HepG2 (cell line): ENCODE measurements at regions not wholly inside any gene's neighbourhood (a gene's known extent, or its start where the extent isn't known, plus 50 kb on each side); places are given as distances from the start of the nearest gene placed in this dataset.

Experiments used
- ATAC-seq: fragments of 200-7000 bp; cut with Tn5 transposase; 3 replicates; pipeline ENCODE4 v1.9.1; 2020; ENCODE audit warnings: mild to moderate bottlenecking, moderate library complexity
- BruUV-seq: library from RNA; stranded (reverse); fragments of 400-500 nt; replicated peaks from 2 replicates; lab custom pipeline; 2021; lab: Mats Ljungman, UMichigan
- CTCF ChIA-PET: fragments of 300-600 bp; formaldehyde crosslinking; extraction: SDS; loops from one replicate; lab custom pipeline; 2021; ENCODE audit warnings: low total read pairs, inconsistent platforms, low intra/inter-chr PET ratio; lab: Yijun Ruan, JAX
- POLR2A ChIA-PET: fragments of 350-600 bp; sonication (Branson Sonifier 250); formaldehyde crosslinking; loops from one replicate; lab custom pipeline; 2020; ENCODE audit warnings: antibody characterized with exemption, inconsistent platforms; lab: Yijun Ruan, JAX
- DNase-seq: peaks from one replicate; pipeline ENCODE4 v3.0.0-alpha.2; 2015; ENCODE audit warnings: low spot score
- FAIRE-seq: peaks from 3 replicates; lab custom pipeline; 2011; peaks lifted over from hg19 to GRCh38; lab: Jason Lieb, UNC
- H2AFZ ChIP-seq: one replicate; pipeline ENCODE4 v1.6.1; 2011; ENCODE audit warnings: low read length, inconsistent platforms
- H3K27ac ChIP-seq: fragments of 300-600 bp; 3 replicates; pipeline ENCODE4 v1.8.0; 2011; ENCODE audit warnings: mixed run types, mild to moderate bottlenecking, mixed read lengths, low read length, inconsistent platforms; ENCODE audit not compliant: insufficient read depth; ENCODE audit errors: extremely low read length
- H3K27me3 ChIP-seq, 2 experiments: fragments of 200-600 bp in 1 of 2; 2 replicates in 1 of 2; 3 replicates in 1 of 2; pipeline versions ENCODE4 v1.6.0 to v1.8.0; 2011; ENCODE audit warnings: low read length in 2 of 2, mild to moderate bottlenecking in 2 of 2, moderate library complexity in 2 of 2, inconsistent platforms in 1 of 2; ENCODE audit not compliant: insufficient read depth in 2 of 2, control insufficient read depth in 1 of 2
- H3K36me3 ChIP-seq, 2 experiments: fragments of 200-600 bp in 1 of 2; replicated peaks in 1 of 2; 2 replicates in 1 of 2; 3 replicates in 1 of 2; pipeline versions ENCODE4 v1.5.1 to v1.8.0; 2011; ENCODE audit warnings: low read length in 2 of 2, inconsistent platforms in 1 of 2; ENCODE audit not compliant: insufficient read depth in 2 of 2, control insufficient read depth in 1 of 2
- H3K4me1 ChIP-seq: 2 replicates; pipeline ENCODE4 v1.5.1; 2012; ENCODE audit warnings: low read length, inconsistent platforms; ENCODE audit not compliant: insufficient read depth
- H3K4me2 ChIP-seq: 2 replicates; pipeline ENCODE4 v1.6.0; 2011; ENCODE audit warnings: low read depth, low read length, inconsistent platforms
- H3K4me3 ChIP-seq, 3 experiments: fragments of 200-600 bp in 1 of 3; sonication (generic), shearing (Covaris generic) in 1 of 3; replicated peaks in 1 of 3; 2 replicates each; pipeline ENCODE4 v1.5.1; 2011 to 2016; ENCODE audit warnings: low read length in 3 of 3, inconsistent platforms in 2 of 3, low read depth in 2 of 3, mild to moderate bottlenecking in 2 of 3, control low read depth in 1 of 3, mixed read lengths in 1 of 3; ENCODE audit not compliant: insufficient read depth in 1 of 3
- H3K79me2 ChIP-seq: one replicate; pipeline ENCODE4 v1.6.1; 2011; ENCODE audit warnings: low read length, inconsistent platforms; ENCODE audit not compliant: insufficient read depth
- H3K9ac ChIP-seq: 2 replicates; pipeline ENCODE4 v1.6.0; 2011; ENCODE audit warnings: mild to moderate bottlenecking, low read depth, low read length, inconsistent platforms; ENCODE audit not compliant: insufficient read depth
- H3K9me3 ChIP-seq: 2 replicates; pipeline ENCODE4 v1.5.1; 2012; ENCODE audit warnings: mild to moderate bottlenecking, low read length
- H4K20me1 ChIP-seq: 2 replicates; pipeline ENCODE4 v1.6.0; 2011; ENCODE audit warnings: inconsistent platforms, mild to moderate bottlenecking, low read length, moderate library complexity; ENCODE audit not compliant: insufficient read depth
- EP300 ChIP-seq, 3 experiments: sonication (generic) in 1 of 3; formaldehyde crosslinking in 1 of 3; IDR thresholded peaks; 2 replicates each; pipeline versions ENCODE4 v1.5.1 to v1.6.1; 2011 to 2020; ENCODE audit warnings: low read depth in 2 of 3, low read length in 2 of 3, borderline replicate concordance in 1 of 3, improper control_type of control experiment in 1 of 3, mild to moderate bottlenecking in 1 of 3, missing genetic modification reagents in 1 of 3, moderate library complexity in 1 of 3
- KLF13 ChIP-seq: sonication (generic); formaldehyde crosslinking; IDR thresholded peaks from 2 replicates; pipeline ENCODE4 v1.4.0; 2020; ENCODE audit warnings: mild to moderate bottlenecking, missing genetic modification reagents
- MIXL1 ChIP-seq: IDR thresholded peaks from 2 replicates; pipeline ENCODE4 v1.6.1; 2016
- NFIC ChIP-seq: IDR thresholded peaks from 2 replicates; pipeline ENCODE4 v1.6.1; 2012; ENCODE audit warnings: mild to moderate bottlenecking, low read length, inconsistent platforms
- SKIL ChIP-seq: sonication (generic); formaldehyde crosslinking; IDR thresholded peaks from 2 replicates; pipeline ENCODE4 v1.8.0; 2022; ENCODE audit warnings: missing genetic modification reagents, mild to moderate bottlenecking, moderate library complexity, borderline replicate concordance
- XBP1 ChIP-seq: sonication (generic); formaldehyde crosslinking; IDR thresholded peaks from 2 replicates; pipeline ENCODE4 v1.5.0; 2020; ENCODE audit warnings: missing genetic modification reagents
- ZNF180 ChIP-seq: sonication (generic); formaldehyde crosslinking; IDR thresholded peaks from 2 replicates; pipeline ENCODE4 v1.4.0; 2020; ENCODE audit warnings: low read depth, missing genetic modification reagents, borderline replicate concordance
- ZNF251 ChIP-seq: sonication (generic); formaldehyde crosslinking; IDR thresholded peaks from 2 replicates; pipeline ENCODE4 v1.9.0; 2021; ENCODE audit warnings: mild to moderate bottlenecking, missing genetic modification reagents
- ZNF274 ChIP-seq: sonication (generic); formaldehyde crosslinking; IDR thresholded peaks from 2 replicates; pipeline ENCODE4 v1.5.1; 2020; ENCODE audit warnings: mild to moderate bottlenecking, missing genetic modification reagents
- ZNF329 ChIP-seq: sonication (generic); formaldehyde crosslinking; IDR thresholded peaks from 2 replicates; pipeline ENCODE4 v1.9.0; 2021; ENCODE audit warnings: low read depth, mild to moderate bottlenecking, missing genetic modification reagents
- ZNF383 ChIP-seq: sonication (generic); formaldehyde crosslinking; IDR thresholded peaks from 2 replicates; pipeline ENCODE4 v1.4.0; 2020; ENCODE audit warnings: missing genetic modification reagents, mild to moderate bottlenecking, borderline replicate concordance
- ZNF407 ChIP-seq: sonication (generic); formaldehyde crosslinking; IDR thresholded peaks from one replicate; pipeline ENCODE4 v1.5.1; 2020; ENCODE audit warnings: mild to moderate bottlenecking, missing genetic modification reagents; ENCODE audit errors: not compliant biosample characterization
- ZNF576 ChIP-seq: sonication (generic); formaldehyde crosslinking; IDR thresholded peaks from 2 replicates; pipeline ENCODE4 v1.4.0; 2020; ENCODE audit warnings: mild to moderate bottlenecking, missing genetic modification reagents
- ZNF674 ChIP-seq: sonication (generic); formaldehyde crosslinking; IDR thresholded peaks from 2 replicates; pipeline ENCODE4 v1.5.0; 2020; ENCODE audit warnings: low read depth, mild to moderate bottlenecking, missing genetic modification reagents
- ZNF879 ChIP-seq: sonication (generic); formaldehyde crosslinking; IDR thresholded peaks from 2 replicates; pipeline ENCODE4 v1.8.1; 2023; ENCODE audit warnings: missing genetic modification reagents
- ZSCAN12 ChIP-seq: sonication (generic); formaldehyde crosslinking; IDR thresholded peaks from 2 replicates; pipeline ENCODE4 v1.9.0; 2021; ENCODE audit warnings: mild to moderate bottlenecking, missing genetic modification reagents
- WGBS: methylation state at CpG from one replicate; pipeline ENCODE4 v1.1.6; 2017; ENCODE audit warnings: low lambda C conversion rate; 5-methylcytosine and 5-hydroxymethylcytosine counted together
- in situ Hi-C: cut with HindIII; loops from 2 replicates; pipeline ENCODE4 v1.10.0; 2017; ENCODE audit warnings: low pct_unique_long_range_greater_than_20kb; ENCODE audit not compliant: extremely low pct_ligation_motif_present
- intact Hi-C: fragments of 100-400 bp; cut with micrococcal nuclease; formaldehyde crosslinking; loops from one replicate; pipeline ENCODE4 v1.10.0; 2022; ENCODE audit not compliant: unreplicated experiment

GRCh38 chr6:170022291-170022722 lies 268.6 kb downstream of the DLL1 start:
- Histone ChIP-seq H2AFZ (no peak overlapping the region), H3K4me1 (no peaks in the 10 kb centered on the region), H3K9me3 (no peaks in the 10 kb centered on the region), H3K79me2 (no peaks in the 10 kb centered on the region), H4K20me1 (no peaks in the 10 kb centered on the region), H3K27ac (no peak overlapping the region), H3K36me3 (no peaks in the 10 kb centered on the region), H3K4me3 (no peak overlapping the region), H3K9ac (no peak overlapping the region), H3K4me2 (no peak overlapping the region), H3K27me3 (peaks cover 0 to 23% of the 10 kb centered on the region in 2 experiments; a peak in 4 of 5 replicates)
- ChIA-PET POLR2A (no interaction called here), CTCF (no interaction called here)
- intact Hi-C loops = no loop called here
- DNase-seq = no peak
- in situ Hi-C loops = no loop called here
- ATAC-seq = no peak
- no TSS peak for BruUV-seq
- FAIRE-seq = no peak
- 58% methylated on average over 23 of the region's 23 CpGs for WGBS
- TF ChIP-seq ZNF576 (CRISPR knock-in tag) (no peak), NFIC (no peak), MIXL1 (CRISPR knock-in tag) (no peak), XBP1 (CRISPR knock-in tag) (no peak), ZNF274 (CRISPR knock-in tag) (no peak), ZNF879 (CRISPR knock-in tag) (no peak), ZNF180 (CRISPR knock-in tag) (no peak), EP300 (IDR thresholded peaks at IDR 0.05; ENCODE audit: low read depth in 2 of 2, low read length in 2 of 2) (no peak), EP300 (CRISPR knock-in tag; IDR thresholded peaks at IDR 0.05; ENCODE audit: borderline replicate concordance) (no peak), ZNF251 (CRISPR knock-in tag) (no peak), ZNF674 (no peak), ZSCAN12 (no peak), ZNF329 (CRISPR knock-in tag) (no peak), SKIL (no peak), ZNF407 (CRISPR knock-in tag) (no peak), ZNF383 (CRISPR knock-in tag) (no peak), KLF13 (no peak)
